Brain microvascular endothelial cell (primary cell): ENCODE measurements at regions not wholly inside any gene's neighbourhood (a gene's known extent, or its start where the extent isn't known, plus 50 kb on each side); places are given as distances from the start of the nearest gene placed in this dataset.

Experiments
- DNase-seq: peaks from one replicate; pipeline ENCODE4 v3.0.0-alpha.2; 2020
- H3K27ac ChIP-seq: fragments of 250-450 bp; sonication (Bioruptor Pico); 2 replicates; pipeline ENCODE4 v1.5.1; 2020; ENCODE audit warnings: mild to moderate bottlenecking, moderate library complexity
- H3K27me3 ChIP-seq: fragments of 250-450 bp; sonication (Bioruptor Pico); replicated peaks from 2 replicates; pipeline ENCODE4 v1.5.1; 2020; ENCODE audit warnings: mild to moderate bottlenecking
- H3K36me3 ChIP-seq: fragments of 250-450 bp; sonication (Bioruptor Pico); replicated peaks from 2 replicates; pipeline ENCODE4 v1.5.1; 2020; ENCODE audit warnings: mild to moderate bottlenecking
- H3K4me3 ChIP-seq: 2 replicates; pipeline ENCODE4 v1.5.1; 2011; ENCODE audit warnings: low read depth, mild to moderate bottlenecking, control low read depth, low read length, moderate library complexity
- CTCF ChIP-seq: IDR thresholded peaks from 2 replicates; pipeline ENCODE4 v1.5.1; 2011; ENCODE audit warnings: low read depth, mild to moderate bottlenecking, moderate library complexity, low read length, control low read depth, inconsistent platforms; ENCODE audit errors: missing control alignments
- in situ Hi-C: cut with HindIII; loops from 2 replicates; pipeline ENCODE4 v1.10.0; 2017; ENCODE audit warnings: low sequenced_read_pairs, low pct_ligation_motif_present

- H3K27ac ChIP-seq: no peak overlapping the region
- H3K36me3 ChIP-seq: no peaks in the 10 kb centered on the region
- in situ Hi-C loops: no loop called here
- DNase-seq: no peak
- H3K27me3 ChIP-seq: no peaks in the 10 kb centered on the region
- TF ChIP-seq CTCF: no peak
- no peak overlapping the region for H3K4me3 ChIP-seq
These were observed 405.0 kb upstream of the GHITM start for GRCh38 chr10:83734278-83734677.

- no peak overlapping the region for H3K4me3 ChIP-seq
- no peaks in the 10 kb centered on the region for H3K27me3 ChIP-seq
- H3K27ac ChIP-seq: no peak overlapping the region
- in situ Hi-C loops: no loop called here
- TF ChIP-seq CTCF: no peak
- no peak for DNase-seq
- no peaks in the 10 kb centered on the region for H3K36me3 ChIP-seq
These were observed 403.3 kb upstream of the GHITM start for GRCh38 chr10:83736008-83736407.

GRCh38 chr10:83750604-83751003 lies 388.7 kb upstream of the GHITM start:
- Histone ChIP-seq H3K36me3 (no peaks in the 10 kb centered on the region), H3K27me3 (no peaks in the 10 kb centered on the region), H3K4me3 (no peak overlapping the region), H3K27ac (no peak overlapping the region)
- DNase-seq: no peak
- TF ChIP-seq CTCF: no peak
- in situ Hi-C loops: no loop called here

- Histone ChIP-seq H3K27me3 (no peaks in the 10 kb centered on the region), H3K36me3 (no peaks in the 10 kb centered on the region), H3K4me3 (no peak overlapping the region), H3K27ac (no peak overlapping the region)
- no peak for TF ChIP-seq CTCF
- no peak for DNase-seq
- in situ Hi-C loops: no loop called here
These were observed 385.8 kb upstream of the GHITM start for GRCh38 chr10:83753490-83753889.

GRCh38 chr10:83754857-83755256 lies 384.5 kb upstream of the GHITM start:
- no peak overlapping the region for H3K4me3 ChIP-seq
- in situ Hi-C loops: no loop called here

More at GRCh38 chr10:83754857-83755256, 384.5 kb upstream of the GHITM start:
- H3K27ac ChIP-seq: no peak overlapping the region
- no peaks in the 10 kb centered on the region for H3K27me3 ChIP-seq
- TF ChIP-seq CTCF: no peak
- no peak for DNase-seq
- H3K36me3 ChIP-seq: no peaks in the 10 kb centered on the region
